Panc1 (cell line): ENCODE measurements at regions not wholly inside any gene's neighbourhood (a gene's known extent, or its start where the extent isn't known, plus 50 kb on each side); places are given as distances from the start of the nearest gene placed in this dataset.
"Not testable (repeated sequence)": the region's sequence is repeated elsewhere in the genome, so short reads cannot be mapped to it uniquely, and the experiment has no call there.

Source experiments
- ATAC-seq: fragments of 200-7000 bp; cut with Tn5 transposase; 2 replicates; pipeline ENCODE4 v1.9.1; 2020; ENCODE audit warnings: mild to moderate bottlenecking, moderate library complexity
- BruUV-seq: library from RNA; stranded (reverse); fragments of 400-500 nt; replicated peaks from 2 replicates; lab custom pipeline; 2021; lab: Mats Ljungman, UMichigan
- CTCF ChIA-PET: fragments of 300-600 bp; sonication (Branson Sonifier 250); formaldehyde crosslinking; loops from one replicate; lab custom pipeline; 2022; ENCODE audit warnings: antibody characterized with exemption; lab: Charles Lee
- POLR2A ChIA-PET: fragments of 300-600 bp; sonication (Branson Sonifier 250); formaldehyde crosslinking; loops from one replicate; lab custom pipeline; 2022; ENCODE audit warnings: antibody characterized with exemption; lab: Charles Lee
- DNase-seq: peaks from one replicate; pipeline ENCODE4 v3.0.0-alpha.2; 2010; ENCODE audit warnings: low read depth, low spot score
- H3K27ac ChIP-seq: 2 replicates; pipeline ENCODE4 v1.5.1; 2011; ENCODE audit warnings: mild to moderate bottlenecking, low read length, inconsistent platforms
- H3K27me3 ChIP-seq: fragments of 200-500 bp; sonication (Bioruptor generic); 2 replicates; pipeline ENCODE4 v1.6.0; 2014; ENCODE audit warnings: low read length, inconsistent platforms; ENCODE audit not compliant: control insufficient read depth, insufficient read depth
- H3K36me3 ChIP-seq: fragments of 200-500 bp; sonication (Bioruptor generic); 2 replicates; pipeline ENCODE4 v1.5.1; 2014; ENCODE audit warnings: inconsistent platforms, mild to moderate bottlenecking, low read length, moderate library complexity; ENCODE audit not compliant: control insufficient read depth, insufficient read depth
- H3K4me1 ChIP-seq: 2 replicates; pipeline ENCODE4 v1.5.1; 2011; ENCODE audit warnings: inconsistent platforms, mild to moderate bottlenecking, low read length, moderate library complexity; ENCODE audit not compliant: control insufficient read depth, insufficient read depth
- H3K4me3 ChIP-seq, 2 experiments: 2 replicates each; pipeline ENCODE4 v1.5.1; 2011 to 2012; ENCODE audit warnings: low read depth in 2 of 2, low read length in 2 of 2, mild to moderate bottlenecking in 2 of 2, inconsistent platforms in 1 of 2, moderate library complexity in 1 of 2
- H3K9me3 ChIP-seq: fragments of 200-500 bp; sonication (Bioruptor generic); 2 replicates; pipeline ENCODE4 v1.5.1; 2014; ENCODE audit warnings: low read depth, mild to moderate bottlenecking, inconsistent platforms, low read length, moderate library complexity; ENCODE audit not compliant: control insufficient read depth, insufficient read depth
- CTCF ChIP-seq: fragments of 450-650 bp; IDR thresholded peaks from 2 replicates; pipeline ENCODE4 v1.5.1; 2017; ENCODE audit warnings: mild to moderate bottlenecking
- POLR2AphosphoS5 ChIP-seq: IDR thresholded peaks from 2 replicates; pipeline ENCODE4 v1.6.1; 2012; ENCODE audit warnings: mild to moderate bottlenecking, low read depth, low read length, moderate library complexity
- SIN3A ChIP-seq: IDR thresholded peaks from 2 replicates; pipeline ENCODE4 v1.6.1; 2012; ENCODE audit warnings: low read depth, mild to moderate bottlenecking, low read length, moderate library complexity, borderline replicate concordance; ENCODE audit not compliant: insufficient read depth
- TCF7L2 ChIP-seq: IDR thresholded peaks from 2 replicates; pipeline ENCODE4 v1.6.1; 2011; ENCODE audit warnings: mild to moderate bottlenecking, low read depth, low read length, inconsistent platforms
- in situ Hi-C: cut with HindIII; loops from 2 replicates; pipeline ENCODE4 v1.10.0; 2016; ENCODE audit warnings: low sequenced_read_pairs, low pct_unique_long_range_greater_than_20kb
- intact Hi-C: fragments of 100-400 bp; cut with micrococcal nuclease; formaldehyde crosslinking; loops from one replicate; pipeline ENCODE4 v1.10.0; 2022; ENCODE audit not compliant: unreplicated experiment
- TF ChIP-seq, protein P1 (sequence below), 2 experiments: IDR thresholded peaks; 2 replicates each; pipeline ENCODE4 v1.6.1; 2011 to 2012; ENCODE audit warnings: low read depth in 2 of 2, control low read depth in 1 of 2, low read length in 1 of 2, mild to moderate bottlenecking in 1 of 2, moderate library complexity in 1 of 2; ENCODE audit not compliant: insufficient read depth in 1 of 2

DNA sequence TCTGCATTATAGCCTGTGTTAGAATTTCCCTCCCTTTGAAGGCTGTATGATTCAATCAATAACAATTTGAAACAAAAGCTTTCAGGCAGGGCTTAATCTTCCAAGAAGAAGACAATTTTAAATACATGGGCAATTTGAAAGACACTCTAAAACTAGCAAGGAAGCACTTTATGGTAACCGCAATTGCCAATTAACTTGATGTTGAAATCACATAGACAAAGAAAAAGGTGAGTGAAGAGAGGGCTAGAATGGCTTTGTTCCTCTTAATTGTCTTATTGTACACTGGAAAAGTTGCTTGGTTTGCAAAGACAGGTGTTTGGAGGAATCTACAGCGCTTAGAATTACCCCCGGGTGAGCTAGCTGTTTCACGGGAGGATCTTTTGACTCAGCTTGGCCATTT is 74.4 kb upstream of the PRKX start:
- intact Hi-C loops (no loop called here), in situ Hi-C loops (no loop called here)
- ChIA-PET CTCF (interaction anchor here (0.6 kb wide), 1 partner anchor 202 kb away, joined by 8 read pairs; no protein-coding TSS in a partner anchor), POLR2A (no interaction called here)
- no TSS peak for BruUV-seq
- ATAC-seq (no peak), DNase-seq (no peak)
- no peak overlapping the region for H3K27ac ChIP-seq
- no peak overlapping the region for H3K4me3 ChIP-seq
- no peaks in the 10 kb centered on the region for H3K27me3 ChIP-seq
- H3K9me3 ChIP-seq, result no peaks in the 10 kb centered on the region
- no peak for TF ChIP-seq SIN3A
- TF ChIP-seq, protein P1, sequence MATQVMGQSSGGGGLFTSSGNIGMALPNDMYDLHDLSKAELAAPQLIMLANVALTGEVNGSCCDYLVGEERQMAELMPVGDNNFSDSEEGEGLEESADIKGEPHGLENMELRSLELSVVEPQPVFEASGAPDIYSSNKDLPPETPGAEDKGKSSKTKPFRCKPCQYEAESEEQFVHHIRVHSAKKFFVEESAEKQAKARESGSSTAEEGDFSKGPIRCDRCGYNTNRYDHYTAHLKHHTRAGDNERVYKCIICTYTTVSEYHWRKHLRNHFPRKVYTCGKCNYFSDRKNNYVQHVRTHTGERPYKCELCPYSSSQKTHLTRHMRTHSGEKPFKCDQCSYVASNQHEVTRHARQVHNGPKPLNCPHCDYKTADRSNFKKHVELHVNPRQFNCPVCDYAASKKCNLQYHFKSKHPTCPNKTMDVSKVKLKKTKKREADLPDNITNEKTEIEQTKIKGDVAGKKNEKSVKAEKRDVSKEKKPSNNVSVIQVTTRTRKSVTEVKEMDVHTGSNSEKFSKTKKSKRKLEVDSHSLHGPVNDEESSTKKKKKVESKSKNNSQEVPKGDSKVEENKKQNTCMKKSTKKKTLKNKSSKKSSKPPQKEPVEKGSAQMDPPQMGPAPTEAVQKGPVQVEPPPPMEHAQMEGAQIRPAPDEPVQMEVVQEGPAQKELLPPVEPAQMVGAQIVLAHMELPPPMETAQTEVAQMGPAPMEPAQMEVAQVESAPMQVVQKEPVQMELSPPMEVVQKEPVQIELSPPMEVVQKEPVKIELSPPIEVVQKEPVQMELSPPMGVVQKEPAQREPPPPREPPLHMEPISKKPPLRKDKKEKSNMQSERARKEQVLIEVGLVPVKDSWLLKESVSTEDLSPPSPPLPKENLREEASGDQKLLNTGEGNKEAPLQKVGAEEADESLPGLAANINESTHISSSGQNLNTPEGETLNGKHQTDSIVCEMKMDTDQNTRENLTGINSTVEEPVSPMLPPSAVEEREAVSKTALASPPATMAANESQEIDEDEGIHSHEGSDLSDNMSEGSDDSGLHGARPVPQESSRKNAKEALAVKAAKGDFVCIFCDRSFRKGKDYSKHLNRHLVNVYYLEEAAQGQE (IDR thresholded peaks at IDR 0.05; ENCODE audit: insufficient read depth in 1 of 2, low read depth in 2 of 2, low read length in 1 of 2), result no peak
- TF ChIP-seq TCF7L2, result no peak
- no peak for TF ChIP-seq POLR2AphosphoS5
- TF ChIP-seq CTCF, result no peak
- H3K4me1 ChIP-seq, result no peaks in the 10 kb centered on the region
- H3K36me3 ChIP-seq, result no peaks in the 10 kb centered on the region

DNA sequence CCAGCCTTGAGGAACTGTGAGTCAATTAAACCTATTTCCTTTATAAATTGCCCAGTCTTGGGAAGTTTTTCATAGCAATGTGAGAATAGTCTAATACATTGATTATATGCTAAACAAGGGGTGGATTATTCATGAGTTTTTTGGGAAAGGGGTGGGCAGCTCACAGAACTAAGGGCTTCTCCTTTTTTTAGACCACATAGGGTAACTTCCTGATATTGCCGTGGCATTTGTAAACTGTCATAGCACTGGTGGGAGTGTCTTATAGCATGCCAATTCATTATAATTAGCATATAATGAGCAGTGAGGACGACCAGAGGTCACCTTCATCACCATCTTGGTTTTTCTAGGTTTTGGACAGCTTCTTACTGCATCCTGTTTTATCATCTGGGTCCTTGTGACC is 72.4 kb upstream of the PRKX start:
- intact Hi-C loops, ATAC-seq, H3K27me3 ChIP-seq, H3K4me3 ChIP-seq, H3K27ac ChIP-seq, BruUV-seq, DNase-seq, CTCF ChIA-PET, H3K9me3 ChIP-seq, in situ Hi-C loops, H3K36me3 ChIP-seq, POLR2A ChIA-PET, H3K4me1 ChIP-seq: not testable (repeated sequence)

GRCh38 chrX:3780564-3780963 is 67.1 kb upstream of the PRKX start:
- H3K27me3 ChIP-seq, result no peaks in the 10 kb centered on the region
- H3K9me3 ChIP-seq, result no peaks in the 10 kb centered on the region
- BruUV-seq, result no TSS peak
- DNase-seq (no peak), ATAC-seq (no peak)
- in situ Hi-C loops, result no loop called here
- H3K4me1 ChIP-seq, result no peaks in the 10 kb centered on the region
- H3K36me3 ChIP-seq, result no peaks in the 10 kb centered on the region
- ChIA-PET CTCF (no interaction called here), POLR2A (no interaction called here)
- TF ChIP-seq POLR2AphosphoS5 (no peak), SIN3A (no peak), TCF7L2 (no peak), CTCF (no peak)
- TF ChIP-seq, protein P1 (IDR thresholded peaks at IDR 0.05; ENCODE audit: insufficient read depth in 1 of 2, low read depth in 2 of 2, low read length in 1 of 2), result no peak
- intact Hi-C loops, result no loop called here
- H3K4me3 ChIP-seq, result no peak overlapping the region
- no peak overlapping the region for H3K27ac ChIP-seq
